ENCODE measurements at regions not wholly inside any gene's neighbourhood (a gene's known extent, or its start where the extent isn't known, plus 50 kb on each side); places are given as distances from the start of the nearest gene placed in this dataset.
"Not testable (repeated sequence)": the region's sequence is repeated elsewhere in the genome, so short reads cannot be mapped to it uniquely, and the experiment has no call there.

DNA sequence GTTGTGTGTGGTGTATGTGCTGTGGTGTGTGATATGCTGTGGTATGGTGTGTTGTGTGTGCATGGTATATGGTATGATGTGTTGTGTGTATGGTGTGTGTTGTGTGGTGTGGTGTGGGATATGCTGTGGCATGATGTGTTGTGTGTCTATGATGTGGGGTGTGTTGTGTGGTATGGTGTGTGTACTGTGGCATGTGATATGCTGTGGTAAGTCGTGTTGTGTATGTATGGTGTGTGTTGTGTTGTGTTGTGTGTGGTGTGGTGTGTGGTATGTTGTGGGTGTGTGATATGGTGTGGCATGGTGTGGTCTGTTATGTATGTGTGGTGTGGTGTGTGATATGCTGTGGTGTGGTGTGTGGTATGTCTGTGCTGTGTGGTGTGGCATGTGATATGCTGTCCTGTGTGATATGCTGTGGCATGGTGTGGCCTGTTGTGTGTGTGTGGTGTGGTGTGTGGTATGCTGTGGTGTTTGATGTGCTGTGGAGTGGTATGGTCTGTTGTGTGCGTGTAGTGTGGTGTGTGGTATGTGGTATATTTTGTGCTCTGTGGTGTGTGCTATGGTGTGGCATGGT, 318.0 kb downstream of the PTPRU start:
- ChIA-PET CTCF (no interaction called here), POLR2A (no interaction called here)
- TF ChIP-seq SP1 (IDR thresholded peaks at IDR 0.05): no peak
- TF ChIP-seq FOXM1 (IDR thresholded peaks at IDR 0.05; ENCODE audit: borderline replicate concordance): no peak
- TF ChIP-seq ARNT (IDR thresholded peaks at IDR 0.05): no peak
- DNase-seq (ENCODE audit: extremely low spot score): no peak

DNA sequence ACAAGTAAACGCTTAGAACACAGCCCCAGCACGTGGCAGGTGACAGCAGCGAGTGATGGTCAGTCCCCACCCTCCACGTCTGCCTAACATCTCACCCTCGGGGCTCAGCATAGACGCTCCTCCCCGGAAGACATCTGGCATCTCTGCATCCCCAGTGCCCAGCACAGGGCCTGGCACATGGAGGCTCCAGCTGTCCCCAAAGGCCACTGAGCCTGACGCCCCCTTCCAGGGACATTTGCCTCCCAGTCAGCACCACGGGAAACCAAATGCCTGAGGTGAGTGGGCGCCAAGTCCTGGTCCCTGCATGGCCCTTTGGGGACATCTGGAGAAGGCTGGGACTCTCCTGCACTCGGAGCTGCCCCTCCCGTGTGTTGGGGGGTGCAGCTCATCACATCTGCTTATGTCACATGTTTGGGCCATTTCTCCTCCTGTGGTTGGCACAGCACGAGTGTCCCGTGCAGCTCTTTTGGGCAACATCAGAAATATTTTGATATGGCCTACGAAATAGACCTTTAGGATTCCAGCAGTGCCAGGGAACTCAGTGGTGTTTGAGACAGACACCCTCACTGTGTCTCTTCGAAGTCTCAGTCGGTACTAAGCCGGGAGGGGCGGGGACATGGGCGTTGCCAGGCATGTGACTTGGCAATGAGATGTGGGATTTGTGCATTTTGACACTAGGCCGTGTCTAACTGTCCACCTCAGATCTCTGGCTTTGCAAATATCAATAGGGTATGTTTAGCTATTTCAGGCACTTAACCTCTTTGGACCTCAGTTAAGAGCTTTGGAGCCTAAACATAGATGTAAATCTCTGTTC, 315.0 kb downstream of the PTPRU start:
- no peak for DNase-seq (ENCODE audit: extremely low spot score)
- TF ChIP-seq L3MBTL2 (conservative IDR thresholded peaks at IDR 0.05) (no peak), HDGF (IDR thresholded peaks at IDR 0.05; ENCODE audit: borderline replicate concordance) (no peak), FOXA1 (IDR thresholded peaks at IDR 0.05) (no peak), SUZ12 (IDR thresholded peaks at IDR 0.05) (no peak), FOXK2 (IDR thresholded peaks at IDR 0.05) (no peak), TARDBP (IDR thresholded peaks at IDR 0.05) (no peak), ARNT (IDR thresholded peaks at IDR 0.05) (no peak), BHLHE40 (IDR thresholded peaks at IDR 0.05; ENCODE audit: borderline replicate concordance) (no peak), NFRKB (IDR thresholded peaks at IDR 0.05) (no peak), FOXM1 (IDR thresholded peaks at IDR 0.05; ENCODE audit: borderline replicate concordance) (no peak), LEF1 (IDR thresholded peaks at IDR 0.05; ENCODE audit: borderline replicate concordance) (no peak), CTBP1 (IDR thresholded peaks at IDR 0.05; ENCODE audit: borderline replicate concordance) (no peak), ZNF384 (IDR thresholded peaks at IDR 0.05) (no peak), ELF4 (IDR thresholded peaks at IDR 0.05) (no peak), SP1 (IDR thresholded peaks at IDR 0.05) (no peak)
- TF ChIP-seq, protein P1, sequence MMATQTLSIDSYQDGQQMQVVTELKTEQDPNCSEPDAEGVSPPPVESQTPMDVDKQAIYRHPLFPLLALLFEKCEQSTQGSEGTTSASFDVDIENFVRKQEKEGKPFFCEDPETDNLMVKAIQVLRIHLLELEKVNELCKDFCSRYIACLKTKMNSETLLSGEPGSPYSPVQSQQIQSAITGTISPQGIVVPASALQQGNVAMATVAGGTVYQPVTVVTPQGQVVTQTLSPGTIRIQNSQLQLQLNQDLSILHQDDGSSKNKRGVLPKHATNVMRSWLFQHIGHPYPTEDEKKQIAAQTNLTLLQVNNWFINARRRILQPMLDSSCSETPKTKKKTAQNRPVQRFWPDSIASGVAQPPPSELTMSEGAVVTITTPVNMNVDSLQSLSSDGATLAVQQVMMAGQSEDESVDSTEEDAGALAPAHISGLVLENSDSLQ (IDR thresholded peaks at IDR 0.05): no peak
- ChIA-PET POLR2A (no interaction called here), CTCF (no interaction called here)

DNA sequence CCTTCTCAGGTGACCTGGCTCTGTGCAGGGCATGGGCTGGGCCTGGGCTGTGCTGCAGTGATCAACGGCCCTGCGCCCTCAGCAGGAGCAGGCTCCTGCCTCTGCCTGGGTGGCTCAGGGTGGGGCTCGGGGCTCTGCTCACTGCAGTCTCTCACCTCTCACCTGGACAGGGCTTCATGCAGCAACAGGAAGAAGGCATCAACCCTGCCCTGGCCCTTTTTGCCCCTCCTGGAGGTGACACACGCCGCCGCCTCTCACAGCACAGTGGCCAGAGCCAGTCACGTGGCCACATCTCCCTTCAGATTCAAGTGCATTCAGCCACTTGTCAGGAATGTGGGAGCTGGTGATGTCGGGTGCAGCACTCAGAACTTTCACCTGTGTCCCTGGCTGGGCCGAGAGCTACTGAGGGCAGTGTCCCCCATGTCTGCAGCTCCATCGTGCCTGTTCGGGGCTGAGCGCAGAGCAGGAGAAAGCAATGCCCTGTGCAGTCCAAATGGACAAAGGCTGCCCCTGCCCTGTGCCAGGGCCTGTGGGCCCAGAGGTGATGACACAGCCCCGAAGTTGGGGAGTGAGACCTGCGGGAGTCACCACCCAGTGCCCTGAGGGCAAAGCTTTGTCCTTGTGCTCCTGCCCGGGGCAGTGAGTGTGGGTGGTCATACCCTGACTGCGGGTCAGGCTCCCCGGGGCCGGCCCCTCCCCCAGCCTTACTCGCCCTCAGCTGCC, 314.0 kb downstream of the PTPRU start:
- no peak for DNase-seq (ENCODE audit: extremely low spot score)
- TF ChIP-seq LEF1 (IDR thresholded peaks at IDR 0.05; ENCODE audit: borderline replicate concordance) (no peak), SUZ12 (IDR thresholded peaks at IDR 0.05) (no peak), FOXA1 (IDR thresholded peaks at IDR 0.05) (no peak), FOXM1 (IDR thresholded peaks at IDR 0.05; ENCODE audit: borderline replicate concordance) (no peak), ARNT (IDR thresholded peaks at IDR 0.05) (no peak), CTBP1 (IDR thresholded peaks at IDR 0.05; ENCODE audit: borderline replicate concordance) (no peak), ELF4 (IDR thresholded peaks at IDR 0.05) (no peak), ZNF384 (IDR thresholded peaks at IDR 0.05) (no peak), NFRKB (IDR thresholded peaks at IDR 0.05) (no peak), HDGF (IDR thresholded peaks at IDR 0.05; ENCODE audit: borderline replicate concordance) (no peak), L3MBTL2 (conservative IDR thresholded peaks at IDR 0.05) (no peak), FOXK2 (IDR thresholded peaks at IDR 0.05) (no peak)
- TF ChIP-seq, protein P1 (IDR thresholded peaks at IDR 0.05): no peak
- ChIA-PET POLR2A (no interaction called here), CTCF (no interaction called here)

DNA sequence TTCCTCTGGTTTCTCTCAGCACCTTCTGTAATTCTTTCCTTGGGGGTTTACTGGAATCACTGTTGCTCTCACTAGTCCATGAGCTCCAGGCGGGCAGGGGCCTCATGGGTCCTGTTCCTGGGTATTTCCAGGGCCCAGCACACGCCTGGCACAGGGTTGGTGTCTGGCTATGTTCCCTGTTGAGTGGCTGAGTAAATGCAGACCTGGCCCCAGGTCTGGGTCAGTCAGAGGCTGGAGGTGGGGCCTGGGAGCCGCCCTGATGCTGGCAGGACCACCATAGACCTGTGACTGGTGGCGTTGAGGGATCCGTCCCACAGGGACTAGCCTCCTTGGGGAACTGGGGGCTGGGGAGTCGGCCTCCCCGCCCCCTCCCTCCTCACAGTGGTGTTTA, 313.4 kb downstream of the PTPRU start:
- CTCF ChIA-PET; DNase-seq (ENCODE audit: extremely low spot score); POLR2A ChIA-PET: not testable (repeated sequence)

DNA sequence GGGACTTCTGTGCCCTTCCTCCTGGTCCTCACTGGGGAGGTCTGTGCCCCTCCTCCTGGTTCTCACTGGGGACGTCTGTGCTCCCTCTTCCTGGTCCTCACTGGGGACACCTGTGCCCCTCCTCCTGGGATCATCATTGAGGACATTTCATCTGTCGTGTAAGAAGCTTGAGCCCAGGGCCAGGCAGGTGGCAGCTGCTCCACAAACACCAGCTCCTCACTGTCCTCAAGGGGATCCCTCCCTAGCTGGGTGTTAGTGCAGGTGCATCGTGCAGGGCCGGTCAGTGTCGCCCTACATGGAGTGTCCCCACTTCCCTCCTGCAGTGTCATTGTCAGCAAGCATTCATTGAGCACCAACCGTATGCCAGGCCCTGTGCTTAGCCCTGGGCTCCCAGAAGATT, 312.7 kb downstream of the PTPRU start:
- POLR2A ChIA-PET: no interaction called here
- DNase-seq (ENCODE audit: extremely low spot score): no peak
- CTCF ChIA-PET: no interaction called here
- TF ChIP-seq SP1 (IDR thresholded peaks at IDR 0.05) (no peak), FOXM1 (IDR thresholded peaks at IDR 0.05; ENCODE audit: borderline replicate concordance) (no peak), ARNT (IDR thresholded peaks at IDR 0.05) (no peak), LEF1 (IDR thresholded peaks at IDR 0.05; ENCODE audit: borderline replicate concordance) (no peak), ELF4 (IDR thresholded peaks at IDR 0.05) (no peak), L3MBTL2 (conservative IDR thresholded peaks at IDR 0.05) (no peak), FOXK2 (IDR thresholded peaks at IDR 0.05) (no peak), NFRKB (IDR thresholded peaks at IDR 0.05) (no peak), HDGF (IDR thresholded peaks at IDR 0.05; ENCODE audit: borderline replicate concordance) (no peak), FOXA1 (IDR thresholded peaks at IDR 0.05) (no peak), TARDBP (IDR thresholded peaks at IDR 0.05) (no peak)
- TF ChIP-seq, protein P1 (IDR thresholded peaks at IDR 0.05): no peak

DNA sequence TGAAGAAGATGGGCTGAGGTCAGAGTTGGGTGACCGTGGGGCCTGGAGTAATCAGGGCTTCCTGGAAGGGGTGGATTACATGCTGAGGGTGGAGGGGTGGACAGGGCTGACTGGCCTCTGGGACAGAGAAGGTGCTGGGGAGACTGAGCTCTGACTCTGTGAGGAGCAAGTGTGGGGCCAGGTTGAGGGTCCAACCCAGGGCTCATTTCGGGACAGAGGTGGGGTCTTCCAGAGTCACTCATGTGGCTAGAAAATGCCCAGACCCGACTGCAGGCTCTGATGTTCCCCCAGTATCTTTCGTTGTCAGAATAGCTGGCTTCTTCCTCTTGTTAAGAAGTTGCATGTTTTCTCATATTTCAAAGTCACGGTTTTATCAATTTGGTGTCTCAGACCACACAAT, 311.8 kb downstream of the PTPRU start:
- ChIA-PET CTCF (no interaction called here), POLR2A (no interaction called here)
- DNase-seq (ENCODE audit: extremely low spot score): no peak
- no peak for TF ChIP-seq CTBP1 (IDR thresholded peaks at IDR 0.05; ENCODE audit: borderline replicate concordance)
- no peak for TF ChIP-seq FOXM1 (IDR thresholded peaks at IDR 0.05; ENCODE audit: borderline replicate concordance)
- no peak for TF ChIP-seq FOXK2 (IDR thresholded peaks at IDR 0.05)
- TF ChIP-seq FOXA1 (IDR thresholded peaks at IDR 0.05): no peak
- TF ChIP-seq, protein P1 (IDR thresholded peaks at IDR 0.05): no peak
- TF ChIP-seq TARDBP (IDR thresholded peaks at IDR 0.05): no peak
- no peak for TF ChIP-seq HDGF (IDR thresholded peaks at IDR 0.05; ENCODE audit: borderline replicate concordance)
- TF ChIP-seq L3MBTL2 (conservative IDR thresholded peaks at IDR 0.05): no peak
- no peak for TF ChIP-seq NFRKB (IDR thresholded peaks at IDR 0.05)
